NCI-H1048 (cell line): ENCODE measurements at regions not wholly inside any gene's neighbourhood (a gene's known extent, or its start where the extent isn't known, plus 50 kb on each side); places are given as distances from the start of the nearest gene placed in this dataset.
"Not testable (repeated sequence)": the region's sequence is repeated elsewhere in the genome, so short reads cannot be mapped to it uniquely, and the experiment has no call there.

Experiments used
- DNase-seq: peaks from one replicate; lab custom pipeline; 2025; lab: John Stamatoyannopoulos, UW

DNA sequence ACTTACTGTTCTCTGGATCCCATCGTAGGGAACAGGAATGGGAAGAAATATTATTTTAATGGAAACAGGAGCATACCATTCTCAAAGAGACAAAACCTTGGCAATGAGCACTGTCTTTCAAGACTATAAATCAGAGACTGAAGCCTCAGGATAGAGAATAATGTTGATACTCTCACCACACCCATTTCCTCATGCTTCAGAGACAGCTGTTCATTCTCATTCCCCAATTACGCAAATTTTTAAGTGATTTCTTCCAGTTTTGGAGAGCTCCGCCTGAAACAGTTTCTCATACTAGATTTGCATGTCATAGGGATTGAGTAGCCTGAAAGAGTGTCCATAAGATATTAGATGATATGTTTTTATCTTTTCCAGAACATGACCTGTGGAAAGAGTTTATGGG lies 290.5 kb upstream of the RASA1 start:
- no peak for DNase-seq

DNA sequence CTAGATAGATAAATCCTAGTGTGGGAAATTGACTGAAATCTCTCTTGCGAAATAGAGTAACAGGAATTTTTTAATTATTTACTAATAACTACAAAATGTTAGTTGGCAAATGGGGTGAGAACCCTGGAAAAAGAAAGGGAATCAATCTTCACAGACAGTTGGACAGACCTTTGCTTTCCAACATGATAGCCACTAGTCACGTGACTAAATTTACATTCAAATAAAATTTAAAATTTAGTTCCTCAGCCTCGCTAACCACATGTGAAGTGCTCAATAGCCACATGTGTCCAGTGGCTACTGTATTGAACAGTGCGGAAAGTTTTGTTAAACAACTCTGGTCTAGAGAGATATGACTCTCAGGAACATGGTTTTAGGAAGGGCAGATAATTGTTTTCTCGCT lies 289.9 kb upstream of the RASA1 start:
- no peak for DNase-seq

DNA sequence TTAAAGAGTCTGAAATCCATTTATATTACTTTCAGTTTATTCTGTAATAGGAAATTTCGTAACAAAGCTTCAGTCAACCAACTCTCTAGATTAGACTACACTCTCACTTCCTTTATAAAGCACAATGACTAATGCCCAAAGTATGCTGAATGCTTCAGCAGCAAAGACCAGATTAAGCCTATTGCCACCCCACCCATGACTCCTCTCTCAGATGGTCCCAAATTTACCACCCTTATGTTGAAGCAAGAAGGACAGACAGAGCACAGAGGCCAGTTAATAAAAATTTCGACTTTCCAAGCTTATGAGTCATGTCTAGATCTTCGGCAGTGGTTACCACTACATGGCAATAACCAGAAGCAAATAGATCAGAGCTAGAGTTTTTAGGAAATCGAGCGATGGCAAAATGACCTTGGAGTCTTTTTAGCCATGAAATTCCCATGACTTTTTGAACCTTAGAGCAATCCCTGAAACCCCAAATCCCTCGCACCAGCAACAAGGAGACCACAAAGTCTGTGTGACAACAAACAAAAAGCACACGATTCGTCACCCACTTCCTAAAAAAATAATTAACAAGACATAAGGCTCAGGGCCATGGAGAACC lies 287.8 kb upstream of the RASA1 start:
- DNase-seq: no peak

- no peak for DNase-seq
Measured at GRCh38 chr5:86981898-86982297, 285.8 kb upstream of the RASA1 start.

DNA sequence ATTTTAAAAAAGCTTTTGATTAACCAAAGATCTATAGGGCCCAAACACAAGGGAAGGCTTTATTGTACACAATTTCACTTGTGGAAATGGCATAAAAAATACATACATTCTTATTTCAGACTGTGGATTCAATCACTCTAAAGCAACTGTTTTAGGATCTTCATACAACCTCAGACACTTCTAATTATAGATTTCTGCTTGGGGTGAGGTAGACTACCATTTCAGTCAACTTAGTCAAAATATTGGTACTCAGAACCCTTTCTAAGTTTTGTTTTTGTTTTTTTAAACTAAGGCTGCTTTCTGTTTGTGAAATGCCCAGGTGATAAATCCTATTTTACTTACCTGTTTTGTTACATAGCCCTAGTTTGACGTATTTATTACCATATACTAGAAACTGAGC lies 284.5 kb upstream of the RASA1 start:
- DNase-seq: no peak

DNA sequence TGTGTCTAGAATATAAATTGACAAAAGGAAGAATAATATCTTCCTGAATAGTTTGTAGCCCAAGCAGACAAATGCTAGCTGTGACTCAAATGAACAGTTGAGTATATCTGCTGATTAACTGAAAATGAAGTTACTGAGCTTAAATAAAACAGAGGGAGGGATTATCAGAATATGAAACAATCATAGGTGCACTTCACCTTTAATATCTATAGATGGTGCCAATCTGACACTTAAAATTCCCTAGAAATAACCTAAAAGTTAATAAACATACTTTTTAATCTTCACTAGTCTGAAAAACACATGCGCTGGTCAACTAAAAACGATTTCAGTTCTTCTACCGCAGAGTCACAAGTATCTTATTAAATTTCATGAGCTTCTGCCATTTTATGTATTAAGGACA lies 280.8 kb upstream of the RASA1 start:
- no peak for DNase-seq

GRCh38 chr5:86997516-86997915 lies 270.2 kb upstream of the RASA1 start:
- DNase-seq: no peak

DNA sequence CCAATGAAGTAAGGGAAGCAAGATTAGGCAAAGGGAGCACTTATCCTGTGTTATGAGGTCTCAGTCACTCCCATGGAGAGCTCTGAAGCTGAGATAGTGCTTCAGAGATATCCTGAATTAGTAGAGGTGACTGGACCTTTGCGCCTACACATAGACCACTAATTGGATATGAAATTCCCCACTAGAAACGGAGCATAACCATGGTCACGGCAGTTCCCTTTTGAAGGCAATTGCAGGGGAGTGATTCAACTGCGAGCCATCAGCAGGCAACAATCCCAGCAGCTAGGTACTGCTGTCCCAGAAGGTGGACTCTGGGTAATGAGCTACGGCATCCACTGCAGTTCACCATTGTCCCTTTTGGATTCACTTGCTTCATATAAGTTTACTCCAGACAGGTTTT lies 267.7 kb upstream of the RASA1 start:
- no peak for DNase-seq

DNA sequence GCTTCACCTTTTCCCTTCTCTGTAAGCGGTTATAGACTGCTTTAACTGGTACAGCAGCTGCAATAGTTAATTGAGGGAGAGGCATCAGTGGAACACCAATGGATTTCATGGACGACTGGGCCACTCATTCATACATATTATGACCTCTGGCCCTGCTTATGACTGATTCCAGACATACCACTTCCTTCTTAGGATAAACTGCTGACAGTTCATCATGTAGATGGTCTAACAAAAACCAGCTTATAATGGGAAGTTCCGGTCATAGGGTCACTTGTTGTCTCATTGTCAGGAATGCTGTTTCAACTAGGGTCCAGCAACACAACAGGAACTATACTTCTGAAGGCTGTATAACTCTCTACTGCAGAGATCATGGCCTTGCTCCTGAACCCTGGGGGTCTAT lies 265.2 kb upstream of the RASA1 start:
- no peak for DNase-seq

- DNase-seq: no peak
Measured at GRCh38 chr5:87004101-87004500, 263.6 kb upstream of the RASA1 start.

- DNase-seq: no peak
Measured at GRCh38 chr5:87007737-87008136, 259.9 kb upstream of the RASA1 start.

DNA sequence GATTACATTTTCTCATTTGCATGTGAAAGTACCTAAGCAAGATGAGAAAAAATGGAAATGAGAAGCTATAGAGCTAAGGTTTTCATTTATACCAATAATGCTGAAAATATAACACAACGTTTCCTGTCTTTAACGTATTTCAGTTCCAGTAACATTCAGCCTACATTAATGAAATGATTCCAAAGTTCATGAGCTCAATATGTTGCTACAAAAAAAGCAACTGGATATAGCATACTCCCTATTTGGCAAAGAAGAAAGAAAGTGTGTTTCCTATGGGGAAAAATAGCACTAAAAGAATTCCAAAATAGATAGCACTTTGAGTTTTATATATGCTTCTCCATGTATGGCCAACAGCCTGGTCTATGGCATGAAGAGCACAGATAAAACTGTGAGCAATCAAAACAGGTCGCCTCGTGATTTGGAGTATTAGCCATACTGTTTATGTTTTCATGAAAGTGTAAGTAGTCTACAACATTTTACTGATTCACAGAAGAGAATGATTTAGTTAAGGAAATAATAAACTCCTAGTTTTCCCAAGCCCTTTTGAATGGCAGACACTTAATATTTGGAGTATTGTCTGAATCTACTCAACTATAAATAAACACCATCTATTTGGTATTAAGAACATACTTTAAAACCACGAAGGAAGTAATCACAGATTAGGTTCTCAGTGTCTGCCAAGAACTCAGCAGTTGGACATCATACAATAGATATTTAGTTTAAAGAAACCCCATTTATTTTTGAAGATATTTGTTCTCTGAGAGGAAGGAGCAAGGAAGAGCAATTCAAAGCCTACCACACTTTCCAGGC lies 258.7 kb upstream of the RASA1 start:
- no peak for DNase-seq

DNA sequence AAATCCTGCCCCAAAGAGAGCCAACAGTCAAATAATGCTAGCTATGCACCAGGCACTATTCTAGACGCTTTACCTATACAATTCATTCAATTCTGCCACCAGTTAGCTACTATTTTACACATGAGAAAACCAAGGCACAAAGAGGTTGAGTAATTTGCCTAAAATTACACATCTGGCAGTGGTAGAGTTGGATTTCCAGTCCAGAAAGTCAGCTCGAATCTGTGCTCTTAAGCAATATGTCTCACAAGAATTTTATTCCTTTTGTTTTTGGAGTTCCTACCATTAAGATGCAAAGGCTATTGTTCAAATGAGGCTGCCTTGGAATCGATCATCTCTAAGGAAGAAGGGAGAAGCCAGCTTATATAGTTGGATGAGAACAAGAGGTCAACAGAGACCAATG lies 256.9 kb upstream of the RASA1 start:
- no peak for DNase-seq

DNA sequence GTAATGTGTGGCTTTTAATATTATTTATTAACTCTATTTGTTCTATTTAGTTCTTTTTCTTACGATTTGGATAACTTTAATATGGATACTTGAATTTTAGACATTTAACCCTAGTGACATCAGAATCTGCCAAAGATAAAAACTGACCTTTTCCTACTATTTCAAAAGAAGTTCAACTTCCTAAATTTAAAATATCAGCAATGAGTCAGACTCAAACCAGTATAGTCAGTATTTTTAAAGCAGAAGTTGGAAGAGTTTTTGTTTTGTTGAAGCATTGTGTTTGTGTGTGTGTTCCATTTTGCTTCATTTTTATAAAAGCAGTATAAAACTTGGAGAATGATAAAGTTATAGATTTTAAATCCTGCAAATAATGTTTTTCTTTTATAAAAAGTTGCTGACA lies 251.8 kb upstream of the RASA1 start:
- DNase-seq: no peak

GRCh38 chr5:87020099-87020934 lies 247.4 kb upstream of the RASA1 start:
- no peak for DNase-seq

DNA sequence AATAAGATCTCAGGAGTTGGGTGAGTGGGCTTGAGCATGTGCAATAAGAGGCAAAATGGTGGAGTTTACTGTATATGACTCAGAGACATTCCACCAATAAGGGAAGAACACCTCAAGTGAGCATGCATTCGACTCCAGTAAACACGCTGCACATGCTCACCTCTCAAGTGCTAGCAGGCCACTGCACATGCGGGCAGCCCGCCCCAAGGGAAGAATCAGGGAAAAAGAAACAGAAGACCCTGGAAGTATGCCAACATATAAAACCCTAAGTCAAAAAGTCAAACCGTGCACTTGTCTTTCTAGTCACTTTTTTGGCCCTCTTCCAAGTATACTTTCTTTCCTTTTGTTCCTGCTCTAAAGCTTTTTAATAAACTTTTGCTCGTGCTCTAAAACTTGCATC lies 245.3 kb upstream of the RASA1 start:
- no peak for DNase-seq

DNA sequence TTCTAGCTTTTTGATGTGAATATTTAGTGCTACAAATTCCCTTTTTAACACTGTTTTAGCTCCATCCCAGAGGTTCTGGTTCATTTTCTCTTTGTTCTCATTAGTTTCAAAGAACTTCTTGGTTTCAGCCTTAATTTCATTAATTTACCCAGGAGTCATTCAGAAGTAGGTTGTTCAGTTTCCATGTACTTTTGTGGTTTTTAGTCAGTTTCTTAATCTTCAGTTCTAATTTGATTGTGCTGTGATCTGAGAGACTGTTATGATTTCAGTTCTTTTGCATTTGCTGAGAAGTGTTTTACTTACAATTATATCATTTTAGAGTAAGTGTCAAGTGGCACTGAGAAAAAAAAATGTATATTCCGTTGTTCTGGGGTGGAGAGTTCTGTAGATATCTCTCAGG lies 240.1 kb upstream of the RASA1 start:
- no peak for DNase-seq

DNA sequence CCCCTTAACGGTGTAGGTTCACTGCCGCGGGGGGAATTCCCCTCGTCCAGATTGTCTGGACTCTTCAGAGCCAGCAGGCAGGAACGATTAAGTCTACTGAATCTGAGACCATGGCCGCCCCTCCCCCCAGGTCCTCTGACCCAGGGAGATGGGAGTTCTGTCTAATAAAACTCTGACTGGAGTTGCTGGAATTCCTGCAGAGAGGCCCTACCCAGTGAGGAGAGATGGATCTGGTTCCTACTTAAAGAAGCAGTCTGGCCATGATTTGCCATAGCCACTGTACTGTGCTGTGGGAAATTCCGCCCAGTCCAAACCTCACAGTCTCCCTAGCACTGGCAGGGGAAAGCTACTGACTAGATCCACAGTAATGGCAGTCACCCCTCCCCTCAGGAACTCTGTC lies 237.7 kb upstream of the RASA1 start:
- no peak for DNase-seq

GRCh38 chr5:87030699-87031098 lies 237.0 kb upstream of the RASA1 start:
- DNase-seq: no peak

DNA sequence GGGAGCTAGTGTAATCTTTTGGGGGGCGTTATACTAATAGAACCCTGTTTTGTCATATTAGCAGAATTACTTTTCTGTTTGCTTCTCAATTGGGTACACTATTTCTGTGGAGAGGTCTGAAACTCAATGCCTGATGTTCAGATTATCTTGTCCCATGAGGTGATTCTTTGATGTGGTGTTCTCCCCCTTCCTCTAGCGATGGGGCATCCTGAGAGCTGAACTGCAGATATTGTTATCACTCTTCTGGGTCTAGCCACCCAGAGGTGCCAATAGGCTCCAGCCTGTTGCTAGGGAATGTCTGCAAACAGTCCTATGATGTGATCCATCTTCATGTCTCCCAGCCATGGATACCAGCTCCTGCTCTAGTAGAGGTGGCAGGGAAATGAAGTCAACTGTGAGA lies 233.1 kb upstream of the RASA1 start:
- no peak for DNase-seq

GRCh38 chr5:87042554-87042953 lies 225.1 kb upstream of the RASA1 start:
- DNase-seq: no peak

DNA sequence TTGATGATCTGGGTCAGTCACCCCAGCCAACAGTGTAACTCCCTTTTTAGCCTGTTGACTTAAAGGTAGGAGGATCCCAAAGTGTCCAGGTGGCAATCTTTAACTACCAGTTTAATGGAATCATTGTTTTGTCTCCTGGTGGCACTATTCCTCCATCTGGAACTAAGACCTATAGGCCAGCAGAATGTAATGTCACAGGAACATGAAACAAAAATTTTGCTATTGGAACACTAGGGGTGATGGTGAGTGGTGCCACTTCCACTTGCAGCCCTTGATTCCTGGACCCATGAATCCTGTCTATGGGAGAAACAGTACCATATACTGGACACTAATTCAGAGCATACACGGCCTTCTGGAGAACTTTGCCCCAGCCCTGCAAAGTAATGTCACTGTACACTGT lies 219.5 kb upstream of the RASA1 start:
- DNase-seq: no peak

- DNase-seq: not testable (repeated sequence)
Measured at GRCh38 chr5:87049012-87049411, 218.7 kb upstream of the RASA1 start.
